ENCODE measurements at regions not wholly inside any gene's neighbourhood (a gene's known extent, or its start where the extent isn't known, plus 50 kb on each side); places are given as distances from the start of the nearest gene placed in this dataset.
"Not testable (repeated sequence)": the region's sequence is repeated elsewhere in the genome, so short reads cannot be mapped to it uniquely, and the experiment has no call there.

DNA sequence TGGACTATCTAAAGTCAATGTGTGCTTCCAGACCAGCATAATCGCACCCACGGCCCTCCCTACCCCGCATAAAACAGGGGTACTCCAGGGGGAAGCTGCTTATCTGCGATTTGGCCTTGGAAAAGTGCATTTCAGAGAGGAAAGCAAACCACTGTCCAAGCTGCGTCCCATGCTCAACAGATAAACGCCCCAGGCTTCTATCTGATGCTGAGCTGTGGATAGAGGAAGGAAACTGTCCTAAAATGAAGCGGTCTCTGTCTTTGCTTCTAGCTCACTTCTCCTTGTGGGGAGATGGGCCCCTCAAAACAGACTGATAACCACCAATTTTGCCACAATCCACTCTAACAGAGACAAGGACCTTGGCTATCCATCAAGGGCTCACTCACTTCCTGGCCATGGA lies 160.5 kb upstream of the TNRC6C start:
- Mint-ChIP-seq H3K9me3 (no peaks in the 10 kb centered on the region), H3K4me3 (no peak overlapping the region)

GRCh38 chr17:77798481-77798880 lies 160.0 kb upstream of the TNRC6C start:
- no peaks in the 10 kb centered on the region for H3K9me3 Mint-ChIP-seq
- H3K4me3 Mint-ChIP-seq, result no peak overlapping the region
- H3K36me3 Mint-ChIP-seq (ENCODE audit: low read depth), result no peaks in the 10 kb centered on the region
- H3K27me3 Mint-ChIP-seq, result peaks cover 4% of the 10 kb centered on the region
- H3K27ac Mint-ChIP-seq, result no peak overlapping the region
- no peak for DNase-seq
- peaks cover 5% of the 10 kb centered on the region for H3K4me1 Mint-ChIP-seq (ENCODE audit: low read depth)

More for the DNA sequence above, 160.5 kb upstream of the TNRC6C start:
- no peak for DNase-seq
- H3K27me3 Mint-ChIP-seq, result peaks cover 4% of the 10 kb centered on the region
- no peaks in the 10 kb centered on the region for H3K36me3 Mint-ChIP-seq (ENCODE audit: low read depth)
- H3K4me1 Mint-ChIP-seq (ENCODE audit: low read depth), result peaks cover 5% of the 10 kb centered on the region
- H3K27ac Mint-ChIP-seq, result no peak overlapping the region

GRCh38 chr17:77800816-77801215 lies 157.7 kb upstream of the TNRC6C start:
- H3K27ac Mint-ChIP-seq, result no peak overlapping the region
- no peaks in the 10 kb centered on the region for H3K9me3 Mint-ChIP-seq
- no peak for DNase-seq
- H3K4me3 Mint-ChIP-seq, result no peak overlapping the region
- H3K27me3 Mint-ChIP-seq, result peaks cover 4% of the 10 kb centered on the region
- no peaks in the 10 kb centered on the region for H3K4me1 Mint-ChIP-seq (ENCODE audit: low read depth)
- no peaks in the 10 kb centered on the region for H3K36me3 Mint-ChIP-seq (ENCODE audit: low read depth)

DNA sequence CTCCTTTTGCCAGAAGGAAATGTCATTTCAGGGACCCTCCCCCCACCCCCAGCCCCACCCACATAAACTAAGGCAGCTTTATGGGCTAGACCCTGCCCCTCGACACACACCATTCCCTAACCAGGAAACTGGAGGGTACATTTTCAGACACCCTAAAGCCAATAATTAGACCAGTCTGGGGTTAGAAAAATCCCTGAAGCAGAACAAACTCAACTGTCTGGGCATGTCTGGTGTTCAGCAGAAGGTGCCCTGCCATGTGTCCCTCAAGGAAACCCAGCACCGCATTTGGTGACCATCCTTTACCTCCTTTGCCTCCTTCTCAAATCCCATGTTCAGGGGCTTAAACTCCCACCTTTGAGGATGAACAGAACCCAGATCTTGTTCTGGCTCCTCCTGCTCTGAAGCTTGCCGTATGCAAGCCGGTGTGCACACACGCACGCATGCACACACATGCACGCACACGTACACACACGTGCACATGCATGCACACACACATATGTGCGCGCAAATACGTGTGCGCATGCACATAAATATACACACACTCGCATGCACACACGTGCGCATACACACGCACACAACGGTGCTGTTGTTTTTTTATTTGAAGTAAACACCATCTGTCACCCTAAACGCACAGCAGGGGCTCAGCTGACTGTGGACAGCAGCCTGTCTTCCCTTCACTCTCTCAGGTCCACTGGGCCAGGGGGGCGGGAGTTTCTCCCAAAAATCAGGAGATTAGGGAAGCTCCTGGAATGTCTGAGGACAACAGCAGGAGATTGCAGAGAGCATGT lies 156.8 kb upstream of the TNRC6C start:
- DNase-seq, result no peak
- no peak overlapping the region for H3K4me3 Mint-ChIP-seq
- H3K36me3 Mint-ChIP-seq (ENCODE audit: low read depth), result no peaks in the 10 kb centered on the region
- peaks cover 4% of the 10 kb centered on the region for H3K27me3 Mint-ChIP-seq
- H3K9me3 Mint-ChIP-seq, result no peaks in the 10 kb centered on the region
- H3K4me1 Mint-ChIP-seq (ENCODE audit: low read depth), result no peaks in the 10 kb centered on the region
- H3K27ac Mint-ChIP-seq, result no peak overlapping the region

DNA sequence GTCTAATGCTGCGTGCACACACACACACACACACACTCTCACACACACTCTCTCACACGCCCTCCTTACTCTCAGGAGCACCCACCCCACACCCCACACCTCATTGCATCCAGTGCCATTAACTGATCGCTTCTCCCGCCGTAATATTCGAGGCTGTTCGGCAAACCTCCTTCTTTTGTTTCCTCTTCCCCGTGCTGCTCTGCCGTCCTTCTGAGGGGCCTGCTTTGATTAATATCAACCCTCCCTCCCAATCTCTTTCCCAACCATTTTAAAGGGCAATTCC lies 156.2 kb upstream of the TNRC6C start:
- Mint-ChIP-seq H3K27me3 (peaks cover 4% of the 10 kb centered on the region), H3K36me3 (ENCODE audit: low read depth) (no peaks in the 10 kb centered on the region), H3K4me1 (ENCODE audit: low read depth) (no peaks in the 10 kb centered on the region), H3K9me3 (no peaks in the 10 kb centered on the region), H3K4me3 (no peak overlapping the region), H3K27ac (no peak overlapping the region)
- DNase-seq, result no peak

DNA sequence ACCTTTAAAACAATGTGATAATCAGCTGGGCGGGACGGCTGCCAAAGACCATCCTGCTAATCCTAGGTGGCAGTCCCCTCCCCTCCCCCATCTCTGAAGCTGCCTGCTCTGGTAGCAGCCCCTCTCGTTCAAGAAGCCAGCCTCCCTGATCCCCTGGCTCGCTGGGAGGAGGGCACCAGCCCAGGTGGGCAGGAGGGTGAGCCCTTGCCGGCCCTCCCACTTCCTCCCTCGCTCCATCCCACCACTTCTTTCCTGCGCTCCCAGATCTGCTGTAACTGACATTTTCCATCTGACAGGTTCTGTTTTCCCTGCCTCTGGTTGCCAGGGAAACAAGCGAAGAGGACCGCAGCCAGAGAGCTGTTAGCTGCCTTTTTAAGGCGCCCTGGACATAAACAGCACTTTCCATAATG lies 155.7 kb upstream of the TNRC6C start:
- H3K27ac Mint-ChIP-seq, result no peak overlapping the region

GRCh38 chr17:77803726-77804125 lies 154.8 kb upstream of the TNRC6C start:
- DNase-seq, result no peak

More for the DNA sequence above, 155.7 kb upstream of the TNRC6C start:
- H3K9me3 Mint-ChIP-seq, result no peaks in the 10 kb centered on the region
- no peaks in the 10 kb centered on the region for H3K36me3 Mint-ChIP-seq (ENCODE audit: low read depth)
- H3K27me3 Mint-ChIP-seq, result peaks cover 4% of the 10 kb centered on the region
- H3K4me1 Mint-ChIP-seq (ENCODE audit: low read depth), result no peaks in the 10 kb centered on the region
- DNase-seq, result no peak
- no peak overlapping the region for H3K4me3 Mint-ChIP-seq

GRCh38 chr17:77804796-77805426 lies 153.6 kb upstream of the TNRC6C start:
- no peak overlapping the region for H3K27ac Mint-ChIP-seq

More at GRCh38 chr17:77803726-77804125, 154.8 kb upstream of the TNRC6C start:
- Mint-ChIP-seq H3K27me3 (peaks cover 4% of the 10 kb centered on the region), H3K36me3 (ENCODE audit: low read depth) (no peaks in the 10 kb centered on the region), H3K4me3 (no peak overlapping the region), H3K4me1 (ENCODE audit: low read depth) (no peaks in the 10 kb centered on the region), H3K9me3 (no peaks in the 10 kb centered on the region), H3K27ac (no peak overlapping the region)

GRCh38 chr17:77805970-77806369 lies 152.5 kb upstream of the TNRC6C start:
- H3K36me3 Mint-ChIP-seq (ENCODE audit: low read depth); H3K4me3 Mint-ChIP-seq; DNase-seq; H3K9me3 Mint-ChIP-seq; H3K27me3 Mint-ChIP-seq; H3K27ac Mint-ChIP-seq; H3K4me1 Mint-ChIP-seq (ENCODE audit: low read depth): not testable (repeated sequence)

More at GRCh38 chr17:77804796-77805426, 153.6 kb upstream of the TNRC6C start:
- no peak overlapping the region for H3K4me3 Mint-ChIP-seq
- peaks cover 4% of the 10 kb centered on the region for H3K27me3 Mint-ChIP-seq
- no peaks in the 10 kb centered on the region for H3K36me3 Mint-ChIP-seq (ENCODE audit: low read depth)
- H3K4me1 Mint-ChIP-seq (ENCODE audit: low read depth), result no peaks in the 10 kb centered on the region
- DNase-seq, result no peak
- H3K9me3 Mint-ChIP-seq, result no peaks in the 10 kb centered on the region

DNA sequence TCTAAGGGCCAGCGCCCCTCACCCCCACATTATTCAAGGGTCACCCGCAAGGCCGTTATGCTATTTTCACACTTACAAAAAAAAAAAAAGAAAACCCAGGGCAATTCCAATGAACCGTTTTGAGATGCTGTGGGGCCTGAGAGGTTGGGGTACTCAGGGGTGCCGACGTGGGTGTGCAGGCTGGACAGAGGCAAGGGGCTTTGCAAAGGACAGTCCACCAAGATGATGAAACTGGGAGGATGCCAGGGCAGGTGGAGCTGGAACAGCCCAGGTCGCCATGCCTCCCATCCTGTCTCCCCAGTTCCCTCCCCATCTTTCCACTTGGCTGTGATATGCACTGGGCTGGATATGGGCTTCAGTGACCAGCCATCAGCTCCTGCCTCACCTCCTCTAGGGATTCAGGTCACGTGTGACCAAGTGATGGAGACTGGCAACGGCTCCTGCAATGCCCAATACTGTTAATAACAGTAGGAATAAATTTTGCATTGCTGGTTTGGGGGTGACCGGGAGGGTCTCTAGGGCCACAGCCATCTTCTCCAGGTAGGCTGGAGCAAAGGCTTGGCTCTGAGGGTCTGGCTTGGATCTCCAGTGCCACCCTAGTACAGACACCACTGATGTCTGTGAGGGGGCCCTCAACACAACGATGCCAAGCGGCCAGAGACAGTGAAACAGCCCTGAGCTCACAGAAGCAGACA lies 151.3 kb upstream of the TNRC6C start:
- no peak for DNase-seq
- Mint-ChIP-seq H3K27me3 (peaks cover 3% of the 10 kb centered on the region), H3K4me1 (ENCODE audit: low read depth) (no peaks in the 10 kb centered on the region), H3K27ac (no peak overlapping the region), H3K4me3 (no peak overlapping the region), H3K9me3 (no peaks in the 10 kb centered on the region), H3K36me3 (ENCODE audit: low read depth) (no peaks in the 10 kb centered on the region)

DNA sequence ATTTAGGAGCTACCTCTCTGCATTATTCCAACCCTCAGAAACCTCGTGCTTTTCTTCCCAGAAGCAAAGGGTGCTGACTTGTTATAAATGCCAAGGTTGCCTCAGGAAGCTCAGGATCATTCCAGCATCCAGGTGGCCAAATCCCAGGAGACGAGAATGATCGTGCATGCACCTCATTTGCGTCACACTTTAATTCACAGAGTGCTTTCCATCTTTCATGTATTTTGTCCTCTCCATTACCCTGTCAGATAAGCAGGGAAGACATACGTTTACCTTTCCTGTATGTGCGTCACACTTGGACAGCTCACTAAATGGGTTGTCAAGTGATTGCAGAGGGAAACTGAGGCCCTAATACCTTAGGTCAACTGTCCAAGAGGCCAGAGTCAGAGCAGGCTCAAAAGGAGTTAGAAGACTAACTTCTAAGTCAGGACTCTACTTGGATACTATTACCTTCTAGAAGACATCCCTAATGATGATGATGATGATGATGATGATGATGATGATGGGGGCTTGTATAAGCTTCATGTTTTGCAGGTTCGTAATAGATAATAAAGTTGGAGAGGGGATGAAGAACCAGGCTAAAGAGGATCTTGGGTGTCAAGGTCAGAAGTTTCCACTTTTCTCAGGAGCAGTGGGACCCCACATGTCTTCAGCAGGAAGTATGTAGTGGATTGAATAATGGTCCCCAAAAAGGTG lies 150.6 kb upstream of the TNRC6C start:
- no peaks in the 10 kb centered on the region for H3K36me3 Mint-ChIP-seq (ENCODE audit: low read depth)
- H3K27ac Mint-ChIP-seq, result no peak overlapping the region
- H3K27me3 Mint-ChIP-seq, result no peaks in the 10 kb centered on the region
- DNase-seq, result no peak
- H3K4me3 Mint-ChIP-seq, result no peak overlapping the region
- no peaks in the 10 kb centered on the region for H3K9me3 Mint-ChIP-seq
- H3K4me1 Mint-ChIP-seq (ENCODE audit: low read depth), result no peaks in the 10 kb centered on the region

GRCh38 chr17:77808686-77809425 lies 149.6 kb upstream of the TNRC6C start:
- DNase-seq, result no peak
- no peaks in the 10 kb centered on the region for H3K4me1 Mint-ChIP-seq (ENCODE audit: low read depth)
- no peaks in the 10 kb centered on the region for H3K36me3 Mint-ChIP-seq (ENCODE audit: low read depth)
- no peaks in the 10 kb centered on the region for H3K9me3 Mint-ChIP-seq
- no peaks in the 10 kb centered on the region for H3K27me3 Mint-ChIP-seq
- H3K27ac Mint-ChIP-seq, result no peak overlapping the region
- H3K4me3 Mint-ChIP-seq, result no peak overlapping the region

- H3K27ac Mint-ChIP-seq, result no peak overlapping the region
- no peaks in the 10 kb centered on the region for H3K27me3 Mint-ChIP-seq
- DNase-seq, result no peak
- no peaks in the 10 kb centered on the region for H3K9me3 Mint-ChIP-seq
- no peak overlapping the region for H3K4me3 Mint-ChIP-seq
- no peaks in the 10 kb centered on the region for H3K36me3 Mint-ChIP-seq (ENCODE audit: low read depth)
- no peaks in the 10 kb centered on the region for H3K4me1 Mint-ChIP-seq (ENCODE audit: low read depth)
Observed at GRCh38 chr17:77809814-77810213, 148.7 kb upstream of the TNRC6C start.

DNA sequence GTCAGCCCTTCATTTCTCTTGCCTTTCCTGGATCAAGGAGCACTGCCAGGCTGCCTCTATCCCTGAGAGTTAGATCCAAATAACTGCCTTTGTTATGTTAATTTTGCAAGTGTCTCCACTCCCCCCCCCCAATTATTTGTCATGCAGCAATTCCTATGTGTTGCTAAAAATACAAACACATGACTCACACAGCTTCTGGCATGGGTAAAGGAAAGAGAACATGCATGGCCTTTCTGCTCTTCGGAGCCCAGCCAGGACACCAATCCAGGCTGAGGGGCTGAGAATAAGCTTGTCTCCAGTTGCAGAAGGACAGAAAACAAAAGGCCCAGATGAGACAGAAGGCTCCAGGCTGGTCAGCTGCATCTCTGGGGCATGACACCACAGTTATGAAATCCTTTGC lies 148.0 kb upstream of the TNRC6C start:
- no peaks in the 10 kb centered on the region for H3K27me3 Mint-ChIP-seq
- no peak overlapping the region for H3K4me3 Mint-ChIP-seq
- H3K36me3 Mint-ChIP-seq (ENCODE audit: low read depth), result no peaks in the 10 kb centered on the region
- no peak overlapping the region for H3K27ac Mint-ChIP-seq
- no peaks in the 10 kb centered on the region for H3K9me3 Mint-ChIP-seq
- H3K4me1 Mint-ChIP-seq (ENCODE audit: low read depth), result no peaks in the 10 kb centered on the region
- DNase-seq, result no peak

All from activated T-cell treated with anti-CD3 and anti-CD28 coated beads, Interleukin-2, amount 50 U/mL, for 24 hours (primary cell).